ENCODE measurements at regions not wholly inside any gene's neighbourhood (a gene's known extent, or its start where the extent isn't known, plus 50 kb on each side); places are given as distances from the start of the nearest gene placed in this dataset.

DNA sequence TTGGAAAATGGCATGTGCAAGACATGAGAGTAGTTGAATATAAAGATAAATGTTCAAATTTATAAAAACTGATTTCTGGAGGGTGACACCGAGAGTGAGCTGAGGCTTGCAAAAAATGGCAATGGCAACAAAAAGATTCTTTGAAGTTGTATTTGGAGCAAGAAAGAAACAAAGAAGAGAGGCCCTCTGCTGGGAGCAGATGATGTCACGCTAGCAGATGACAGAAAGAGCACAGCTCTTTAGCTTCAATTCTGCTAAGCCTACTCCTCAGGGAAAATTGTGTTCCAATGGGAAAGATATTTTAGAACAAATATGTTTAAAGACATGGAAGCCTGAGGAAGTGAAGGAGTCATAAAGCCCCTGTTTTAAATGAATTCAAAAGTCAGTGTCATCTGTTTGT is 125.3 kb upstream of the NOX3 start:
- in situ Hi-C loops (cut with HindIII; ENCODE audit: low pct_unique_long_range_greater_than_20kb, low sequenced_read_pairs) = no loop called here
- DNase-seq (ENCODE audit: low read depth in 1 of 2, low spot score in 1 of 2) = no peak
- TF ChIP-seq JUND (IDR thresholded peaks at IDR 0.05; ENCODE audit: low read depth) = no peak

DNA sequence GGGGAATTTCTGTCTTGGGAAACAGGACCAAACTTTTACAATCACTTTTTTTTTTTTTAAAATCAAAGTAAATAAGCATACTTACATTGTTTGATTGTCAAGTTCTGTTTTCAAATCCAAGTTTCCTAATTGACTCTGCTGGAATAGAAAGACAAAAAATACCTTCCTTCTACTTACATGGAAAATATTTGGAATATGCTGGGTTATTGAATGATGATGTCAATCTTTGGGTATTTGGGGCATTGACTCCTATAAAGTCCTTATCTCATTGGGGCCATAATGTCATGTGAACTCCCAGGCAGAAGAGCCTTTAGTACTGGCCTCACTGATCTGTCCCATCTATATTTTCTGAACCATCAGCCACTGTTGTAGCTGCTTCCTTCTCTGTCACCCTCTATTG is 122.6 kb upstream of the NOX3 start:
- in situ Hi-C loops (cut with HindIII; ENCODE audit: low pct_unique_long_range_greater_than_20kb, low sequenced_read_pairs) = no loop called here
- DNase-seq (ENCODE audit: low read depth in 1 of 2, low spot score in 1 of 2) = no peak
- TF ChIP-seq JUND (IDR thresholded peaks at IDR 0.05; ENCODE audit: low read depth) = no peak

DNA sequence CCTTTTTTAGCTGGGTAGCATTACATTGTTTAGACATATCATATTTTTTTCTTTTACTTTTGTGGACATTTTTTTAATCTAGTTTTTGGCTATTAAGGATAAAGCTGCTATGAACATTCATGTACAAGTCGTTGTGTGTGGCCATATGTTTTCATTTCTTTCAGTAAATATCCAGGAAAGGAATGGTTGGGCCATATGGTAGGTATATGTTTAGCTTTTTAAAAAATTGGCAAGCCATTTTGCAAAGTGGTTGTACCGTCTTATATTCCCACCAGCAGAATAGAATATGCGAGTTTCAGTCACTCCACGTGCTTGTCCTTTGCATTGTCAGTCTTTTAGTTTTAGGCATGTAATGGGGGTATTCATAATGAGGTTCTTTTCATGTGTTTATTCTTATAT is 106.3 kb upstream of the NOX3 start:
- no peak for TF ChIP-seq JUND (IDR thresholded peaks at IDR 0.05; ENCODE audit: low read depth)
- in situ Hi-C loops (cut with HindIII; ENCODE audit: low pct_unique_long_range_greater_than_20kb, low sequenced_read_pairs) = no loop called here
- no peak for DNase-seq (ENCODE audit: low read depth in 1 of 2, low spot score in 1 of 2)

DNA sequence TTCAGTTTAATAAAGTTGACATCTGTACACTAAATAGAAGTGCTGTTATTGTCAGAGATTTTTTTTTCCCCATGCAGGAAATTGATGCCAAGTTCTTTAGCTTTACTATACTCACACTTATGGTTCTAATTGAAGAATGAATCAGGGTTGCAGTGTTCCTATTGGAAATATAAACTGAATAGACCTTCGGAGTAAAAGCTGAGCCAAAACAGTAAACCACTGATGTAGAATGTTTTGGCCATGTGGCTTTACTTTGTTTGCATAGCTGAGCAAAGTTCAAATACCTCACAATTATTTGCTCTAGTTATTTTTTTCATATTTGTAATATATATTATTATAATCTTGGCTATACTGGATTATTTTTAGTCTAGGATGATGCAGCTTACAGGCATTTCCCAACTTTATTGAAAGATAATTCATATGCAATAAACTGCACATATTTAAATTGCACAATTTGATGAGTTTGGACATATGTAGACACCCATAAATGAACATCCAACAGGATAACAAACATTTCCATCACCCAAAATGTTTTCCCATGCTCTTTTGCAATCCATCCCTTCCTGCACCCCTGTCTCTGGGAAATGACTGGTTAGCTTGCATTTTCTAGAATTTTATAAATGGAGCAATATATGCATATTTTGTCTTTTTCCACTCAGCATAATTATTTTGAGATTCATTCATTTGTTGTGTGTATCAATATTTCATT is 105.8 kb upstream of the NOX3 start:
- in situ Hi-C loops (cut with HindIII; ENCODE audit: low pct_unique_long_range_greater_than_20kb, low sequenced_read_pairs) = no loop called here
- TF ChIP-seq JUND (IDR thresholded peaks at IDR 0.05; ENCODE audit: low read depth) = no peak
- DNase-seq (ENCODE audit: low read depth in 1 of 2, low spot score in 1 of 2) = no peak

DNA sequence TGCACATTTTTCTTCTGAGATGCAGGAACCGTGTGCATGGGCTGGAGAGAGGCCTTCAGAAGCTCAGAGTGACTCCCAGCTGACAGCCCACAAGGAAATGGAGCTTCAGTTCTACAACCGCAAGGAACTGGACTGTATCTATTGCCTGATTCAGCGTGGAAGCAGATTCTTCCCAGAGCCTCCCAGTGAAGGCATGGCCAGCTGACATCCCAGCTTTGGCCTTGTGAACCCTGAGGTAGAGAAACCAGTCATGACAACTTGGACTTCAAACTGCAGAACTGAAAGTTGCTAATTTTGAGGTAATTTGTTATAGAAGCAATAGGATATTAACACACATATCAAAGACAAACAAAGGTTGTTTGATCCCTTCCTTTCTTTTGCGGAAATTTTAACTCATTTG is 94.3 kb upstream of the NOX3 start:
- TF ChIP-seq JUND (IDR thresholded peaks at IDR 0.05; ENCODE audit: low read depth) = no peak
- in situ Hi-C loops (cut with HindIII; ENCODE audit: low pct_unique_long_range_greater_than_20kb, low sequenced_read_pairs) = no loop called here
- DNase-seq (ENCODE audit: low read depth in 1 of 2, low spot score in 1 of 2) = no peak

DNA sequence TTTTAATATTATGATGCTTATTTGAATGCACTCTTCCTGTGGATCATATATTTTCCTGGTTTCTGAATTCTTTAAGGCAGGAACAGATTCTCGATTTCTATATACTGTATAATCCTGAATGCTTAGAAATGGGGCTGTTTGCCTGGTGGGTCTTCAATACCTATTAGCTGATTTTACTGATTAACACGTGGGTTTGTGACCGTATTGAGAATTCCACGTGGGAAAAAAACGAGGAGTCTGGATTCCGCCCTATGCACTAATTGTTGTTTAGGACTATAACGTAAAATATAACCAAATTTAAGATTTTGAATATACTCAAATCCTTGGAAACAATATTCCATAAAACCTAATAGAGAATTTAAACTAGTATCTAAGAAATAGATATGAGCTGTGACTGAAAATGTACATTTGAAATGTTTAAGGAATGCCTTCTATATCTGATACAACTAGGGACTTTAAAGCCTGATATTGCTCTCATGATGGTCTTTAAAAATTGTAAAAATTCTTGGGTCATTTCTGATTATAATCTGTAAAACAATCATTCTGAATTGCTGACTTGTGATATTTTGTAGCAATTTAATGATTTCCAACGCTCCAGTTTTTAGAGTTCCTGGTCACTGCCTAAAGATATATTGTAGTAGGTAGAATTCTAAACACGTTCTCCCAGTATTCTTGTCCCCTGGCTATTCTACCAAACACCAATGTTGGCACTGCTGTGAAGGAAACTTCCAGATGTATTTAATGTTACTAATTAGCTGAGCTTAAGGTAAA is 93.6 kb upstream of the NOX3 start:
- in situ Hi-C loops (cut with HindIII; ENCODE audit: low pct_unique_long_range_greater_than_20kb, low sequenced_read_pairs) = no loop called here
- no peak for TF ChIP-seq JUND (IDR thresholded peaks at IDR 0.05; ENCODE audit: low read depth)
- no peak for DNase-seq (ENCODE audit: low read depth in 1 of 2, low spot score in 1 of 2)

DNA sequence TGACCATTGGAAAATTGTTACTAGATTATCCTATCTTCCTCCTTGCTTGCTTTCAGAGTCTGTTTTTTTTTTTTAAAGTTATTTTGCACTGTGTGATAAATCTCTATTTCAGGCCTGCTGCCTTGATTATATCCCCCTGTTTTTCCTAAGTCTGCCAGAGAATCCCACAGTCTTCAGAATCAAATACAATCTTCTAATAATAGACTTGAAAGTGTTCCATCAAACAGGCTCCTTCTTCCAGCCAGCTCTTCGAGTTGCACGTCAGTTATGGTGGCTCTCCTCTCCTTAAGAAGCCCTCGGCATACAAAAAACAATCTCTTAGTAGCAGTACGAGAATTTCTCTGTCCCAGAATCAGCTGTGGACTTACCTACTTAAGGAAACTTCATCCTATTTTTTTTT is 92.9 kb upstream of the NOX3 start:
- in situ Hi-C loops (cut with HindIII; ENCODE audit: low pct_unique_long_range_greater_than_20kb, low sequenced_read_pairs) = no loop called here
- DNase-seq (ENCODE audit: low read depth in 1 of 2, low spot score in 1 of 2) = no peak
- no peak for TF ChIP-seq JUND (IDR thresholded peaks at IDR 0.05; ENCODE audit: low read depth)

DNA sequence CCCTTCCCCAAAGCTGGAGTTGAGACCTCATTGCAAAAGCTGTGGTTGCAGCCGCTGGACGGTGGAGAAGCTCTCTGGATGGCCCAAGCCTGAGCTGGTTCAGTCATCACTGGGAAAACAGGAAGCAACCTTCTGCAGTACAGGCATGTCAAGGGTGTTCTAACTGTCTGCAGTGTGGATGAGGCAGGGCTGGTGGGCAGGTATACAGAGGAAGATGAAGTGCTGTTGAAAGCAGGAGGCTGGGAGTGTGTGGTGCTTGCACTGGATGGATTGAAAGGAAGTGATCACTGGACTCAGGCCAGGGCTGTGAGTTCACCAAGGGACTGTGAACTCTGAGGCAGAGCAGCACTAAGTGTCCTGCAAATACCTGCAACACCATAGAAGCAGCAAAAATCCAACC is 89.0 kb upstream of the NOX3 start:
- in situ Hi-C loops (cut with HindIII; ENCODE audit: low pct_unique_long_range_greater_than_20kb, low sequenced_read_pairs) = no loop called here
- no peak for TF ChIP-seq JUND (IDR thresholded peaks at IDR 0.05; ENCODE audit: low read depth)
- no peak for DNase-seq (ENCODE audit: low read depth in 1 of 2, low spot score in 1 of 2)

DNA sequence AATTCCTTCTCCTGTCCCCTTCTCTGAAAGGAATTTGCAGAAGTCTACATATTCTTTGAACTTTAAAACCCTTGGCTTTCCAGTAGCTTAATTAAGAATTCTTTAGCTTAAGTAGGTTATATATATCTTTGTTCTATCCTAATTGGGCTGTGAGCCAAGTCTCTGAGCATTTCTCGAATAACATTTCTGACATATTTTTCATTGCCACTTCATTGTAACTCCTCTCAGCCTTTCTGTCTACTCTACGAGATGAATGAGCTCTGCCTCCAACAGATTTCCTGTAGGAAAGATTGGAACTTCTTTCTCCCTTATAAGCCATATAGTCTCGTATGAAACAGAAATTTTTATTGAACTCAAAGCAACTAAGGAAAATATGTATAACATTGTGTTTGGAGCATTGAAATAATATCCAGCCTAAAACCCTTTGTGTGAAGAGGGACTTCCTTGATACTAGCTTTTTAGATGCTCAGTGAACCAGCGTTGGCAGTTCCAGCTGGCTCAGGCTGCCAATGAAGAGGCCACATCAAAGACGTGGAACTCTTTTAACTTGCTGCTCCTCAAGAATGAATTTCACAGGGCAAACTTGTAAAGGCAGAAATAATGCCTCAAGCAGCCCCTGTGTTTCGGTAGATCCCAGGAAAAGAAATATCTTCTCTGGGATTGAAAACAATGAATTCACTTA is 87.7 kb upstream of the NOX3 start:
- TF ChIP-seq JUND (IDR thresholded peaks at IDR 0.05; ENCODE audit: low read depth) = no peak
- in situ Hi-C loops (cut with HindIII; ENCODE audit: low pct_unique_long_range_greater_than_20kb, low sequenced_read_pairs) = no loop called here

DNA sequence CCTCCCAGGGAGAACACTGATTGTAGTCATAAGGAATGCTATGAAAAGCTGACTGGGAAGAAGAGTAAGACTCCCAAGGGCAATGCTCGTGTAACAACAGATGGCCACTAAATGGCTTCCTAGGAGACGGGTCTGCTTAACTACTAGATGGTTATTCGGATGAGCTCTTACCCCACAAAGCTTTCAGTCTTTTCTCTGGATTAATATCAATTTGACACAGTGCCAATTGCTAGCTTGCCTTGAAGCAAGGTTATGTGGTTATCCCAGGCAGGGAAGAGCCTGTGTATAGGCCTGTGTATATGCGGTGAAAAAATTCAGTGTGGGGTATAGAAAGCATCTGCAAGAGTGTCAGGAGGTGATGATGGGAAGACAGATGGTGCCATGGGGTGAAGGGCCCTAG is 86.4 kb upstream of the NOX3 start:
- in situ Hi-C loops (cut with HindIII; ENCODE audit: low pct_unique_long_range_greater_than_20kb, low sequenced_read_pairs) = no loop called here
- DNase-seq (ENCODE audit: low read depth in 1 of 2, low spot score in 1 of 2) = no peak
- TF ChIP-seq JUND (IDR thresholded peaks at IDR 0.05; ENCODE audit: low read depth) = no peak

More for the DNA sequence above, 87.7 kb upstream of the NOX3 start:
- no peak for DNase-seq (ENCODE audit: low read depth in 1 of 2, low spot score in 1 of 2)

DNA sequence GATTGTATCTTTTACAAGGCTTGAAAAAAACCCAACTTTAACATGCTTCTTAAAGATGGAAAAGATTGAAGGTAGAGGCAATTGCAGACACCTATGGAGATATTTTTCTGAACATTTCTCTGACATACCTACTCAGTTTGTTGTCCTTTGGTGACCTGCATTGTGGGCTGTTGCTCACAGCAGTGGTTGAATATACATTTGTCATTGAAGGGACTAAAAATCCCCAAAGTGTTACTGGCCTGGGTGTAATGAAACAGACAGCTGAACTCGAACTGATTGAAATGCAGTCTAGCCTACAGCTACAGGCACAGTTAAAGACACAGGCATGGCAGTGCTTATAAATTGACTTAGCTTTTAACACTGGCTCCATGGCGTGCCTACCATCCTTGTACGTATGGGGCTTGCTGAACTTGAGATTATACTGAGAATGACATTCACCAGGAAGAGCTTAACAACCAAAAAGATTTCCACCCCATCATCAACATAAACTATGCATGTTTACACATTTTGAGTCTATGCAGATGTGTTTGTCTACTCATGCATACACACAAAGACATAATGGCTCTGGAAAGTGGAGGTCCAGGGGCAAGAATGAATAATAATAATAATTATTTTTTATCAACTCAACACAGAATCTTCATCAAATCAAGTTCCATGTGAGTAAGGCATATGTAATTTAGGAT is 83.2 kb upstream of the NOX3 start:
- in situ Hi-C loops (cut with HindIII; ENCODE audit: low pct_unique_long_range_greater_than_20kb, low sequenced_read_pairs) = no loop called here
- no peak for TF ChIP-seq JUND (IDR thresholded peaks at IDR 0.05; ENCODE audit: low read depth)
- no peak for DNase-seq (ENCODE audit: low read depth in 1 of 2, low spot score in 1 of 2)

DNA sequence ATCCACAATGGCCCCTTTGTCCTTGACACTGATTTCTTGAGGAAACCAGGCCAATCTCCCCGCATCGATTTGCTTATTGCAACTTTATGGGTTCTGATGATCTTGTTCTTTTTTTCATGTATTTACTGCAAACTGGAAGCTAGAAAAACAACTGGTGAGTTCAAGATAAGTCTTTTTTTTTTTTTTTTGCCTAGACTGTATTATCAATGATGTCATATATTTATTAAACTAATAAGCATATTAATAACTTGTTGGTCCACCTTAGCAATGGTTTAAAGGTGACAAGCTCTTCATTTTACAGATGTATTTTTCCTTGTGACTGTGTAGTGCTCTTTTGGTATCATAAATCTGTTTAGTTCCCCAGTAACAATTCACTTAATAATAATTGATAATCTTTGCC is 79.0 kb upstream of the NOX3 start:
- TF ChIP-seq JUND (IDR thresholded peaks at IDR 0.05; ENCODE audit: low read depth) = no peak
- no peak for DNase-seq (ENCODE audit: low read depth in 1 of 2, low spot score in 1 of 2)
- in situ Hi-C loops (cut with HindIII; ENCODE audit: low pct_unique_long_range_greater_than_20kb, low sequenced_read_pairs) = no loop called here

All from T47D (cell line).